NB4 (cell line): ENCODE measurements at regions not wholly inside any gene's neighbourhood (a gene's known extent, or its start where the extent isn't known, plus 50 kb on each side); places are given as distances from the start of the nearest gene placed in this dataset.

Experiments used
- CTCF ChIP-seq: IDR thresholded peaks from one replicate; pipeline ENCODE4 v1.5.1; 2012; ENCODE audit warnings: low read depth, low read length
- MAX ChIP-seq: IDR thresholded peaks from 2 replicates; pipeline ENCODE4 v1.6.1; 2011; ENCODE audit warnings: low read depth, low read length
- POLR2A ChIP-seq: IDR thresholded peaks from 2 replicates; pipeline ENCODE4 v1.6.1; 2011; ENCODE audit warnings: mild to moderate bottlenecking; ENCODE audit not compliant: insufficient read length; ENCODE audit errors: extremely low read depth

GRCh38 chr5:133712562-133712961, 100.2 kb upstream of the FSTL4 start:
- TF ChIP-seq CTCF = no peak
- no peak for TF ChIP-seq POLR2A
- TF ChIP-seq MAX = no peak
